ENCODE measurements at regions not wholly inside any gene's neighbourhood (a gene's known extent, or its start where the extent isn't known, plus 50 kb on each side); places are given as distances from the start of the nearest gene placed in this dataset.
"Not testable (repeated sequence)": the region's sequence is repeated elsewhere in the genome, so short reads cannot be mapped to it uniquely, and the experiment has no call there.

DNA sequence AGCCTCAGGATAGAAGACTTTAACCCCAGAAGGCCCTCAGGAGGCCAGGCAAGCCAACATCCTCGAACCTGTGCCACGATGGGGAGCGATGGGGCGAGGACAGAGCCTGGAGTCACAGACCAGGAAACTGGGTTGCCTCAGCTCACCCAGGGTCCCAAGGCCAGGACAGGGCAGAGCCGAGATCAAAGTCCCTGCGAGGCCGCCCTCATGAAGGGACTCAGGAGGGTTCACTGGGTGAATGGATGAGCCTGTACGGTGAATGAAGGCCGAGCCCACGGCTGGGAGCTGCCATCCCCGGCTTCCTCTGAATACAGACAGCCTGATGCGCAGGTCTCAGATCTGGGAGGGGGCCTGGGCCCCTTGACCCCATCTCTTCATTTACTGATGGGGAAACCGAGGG is 170.1 kb upstream of the FOXD4L5 start:
- not testable (repeated sequence) for H4K20me1 ChIP-seq (ENCODE audit: insufficient read depth, low read length, poor library complexity, severe bottlenecking); H2AFZ ChIP-seq (ENCODE audit: low read length); H3K4me3 ChIP-seq (ENCODE audit: low read length, poor library complexity, severe bottlenecking)

DNA sequence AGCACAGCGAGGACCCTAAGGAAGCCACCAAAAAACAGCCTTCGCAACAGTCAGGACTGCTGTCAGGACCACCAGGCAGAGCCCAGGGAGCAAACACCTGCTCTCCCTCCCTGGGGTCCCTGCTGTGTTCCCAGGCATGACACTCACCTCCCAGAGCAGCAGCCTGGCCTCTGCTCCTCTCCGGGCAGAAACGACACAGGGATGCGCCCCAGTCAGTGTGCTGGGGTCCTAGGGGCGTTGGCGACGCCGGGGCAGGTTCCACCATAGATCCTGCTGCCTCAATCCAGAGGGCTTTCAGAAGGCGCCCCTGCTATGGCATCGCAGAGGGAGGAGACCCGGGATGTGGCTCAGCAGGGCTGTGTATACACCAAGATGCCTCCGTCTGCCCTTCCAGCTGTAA is 169.7 kb upstream of the FOXD4L5 start:
- not testable (repeated sequence) for H3K27me3 ChIP-seq (ENCODE audit: insufficient read depth, low read length, poor library complexity, severe bottlenecking); H2AFZ ChIP-seq (ENCODE audit: low read length); H3K9me2 ChIP-seq (replicated peaks; ENCODE audit: low read depth, low read length); H4K20me1 ChIP-seq (ENCODE audit: insufficient read depth, low read length, poor library complexity, severe bottlenecking); H3K9ac ChIP-seq (ENCODE audit: low read depth, low read length, poor library complexity, severe bottlenecking); H3K9me3 ChIP-seq (ENCODE audit: insufficient read depth, low read depth, low read length); H3K4me1 ChIP-seq (ENCODE audit: insufficient read depth, low read length, poor library complexity, severe bottlenecking); H3K4me2 ChIP-seq (ENCODE audit: low read depth, low read length, poor library complexity, severe bottlenecking); H3F3A ChIP-seq (ENCODE audit: low read depth); H3K4me3 ChIP-seq (ENCODE audit: low read length, poor library complexity, severe bottlenecking); H3K79me2 ChIP-seq (ENCODE audit: insufficient read depth, low read length); H3K36me3 ChIP-seq (ENCODE audit: insufficient read depth, low read length)

More for the DNA sequence above, 170.1 kb upstream of the FOXD4L5 start:
- H3K9ac ChIP-seq (ENCODE audit: low read depth, low read length, poor library complexity, severe bottlenecking); H3K4me2 ChIP-seq (ENCODE audit: low read depth, low read length, poor library complexity, severe bottlenecking); H3K36me3 ChIP-seq (ENCODE audit: insufficient read depth, low read length); H3K4me1 ChIP-seq (ENCODE audit: insufficient read depth, low read length, poor library complexity, severe bottlenecking); H3K27me3 ChIP-seq (ENCODE audit: insufficient read depth, low read length, poor library complexity, severe bottlenecking); H3F3A ChIP-seq (ENCODE audit: low read depth); H3K9me3 ChIP-seq (ENCODE audit: insufficient read depth, low read depth, low read length); H3K9me2 ChIP-seq (replicated peaks; ENCODE audit: low read depth, low read length); H3K79me2 ChIP-seq (ENCODE audit: insufficient read depth, low read length): not testable (repeated sequence)

DNA sequence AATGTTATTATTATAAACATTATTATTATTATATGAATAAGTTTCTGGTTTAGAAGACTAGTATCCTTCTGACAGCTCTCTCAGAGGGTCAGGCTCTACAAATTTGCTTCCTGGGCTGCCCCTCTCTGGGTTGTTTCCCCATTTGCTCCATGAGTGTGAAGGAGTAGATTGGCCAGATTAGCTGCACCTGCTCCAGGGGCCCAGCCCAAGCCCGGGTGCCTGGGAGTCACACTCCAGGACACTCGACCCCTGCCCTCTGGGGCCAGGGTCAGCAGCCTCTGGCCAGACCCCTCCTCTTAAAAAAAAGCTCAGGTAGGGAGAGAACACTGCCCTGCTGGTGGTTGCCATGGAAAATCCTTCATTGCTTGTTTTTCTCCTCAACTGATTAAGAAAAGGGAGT is 169.0 kb upstream of the FOXD4L5 start:
- H2AFZ ChIP-seq (ENCODE audit: low read length); H3K27me3 ChIP-seq (ENCODE audit: insufficient read depth, low read length, poor library complexity, severe bottlenecking): not testable (repeated sequence)

GRCh38 chr9:65449886-65450610 is 165.0 kb upstream of the FOXD4L5 start:
- not testable (repeated sequence) for H3K4me1 ChIP-seq (ENCODE audit: insufficient read depth, low read length, poor library complexity, severe bottlenecking); H3K36me3 ChIP-seq (ENCODE audit: insufficient read depth, low read length); H3K9ac ChIP-seq (ENCODE audit: low read depth, low read length, poor library complexity, severe bottlenecking); H4K20me1 ChIP-seq (ENCODE audit: insufficient read depth, low read length, poor library complexity, severe bottlenecking); H3K4me2 ChIP-seq (ENCODE audit: low read depth, low read length, poor library complexity, severe bottlenecking); H2AFZ ChIP-seq (ENCODE audit: low read length); H3F3A ChIP-seq (ENCODE audit: low read depth); H3K4me3 ChIP-seq (ENCODE audit: low read length, poor library complexity, severe bottlenecking); H3K27me3 ChIP-seq (ENCODE audit: insufficient read depth, low read length, poor library complexity, severe bottlenecking); H3K9me3 ChIP-seq (ENCODE audit: insufficient read depth, low read depth, low read length); H3K79me2 ChIP-seq (ENCODE audit: insufficient read depth, low read length); H3K9me2 ChIP-seq (replicated peaks; ENCODE audit: low read depth, low read length)

More for the DNA sequence above, 169.0 kb upstream of the FOXD4L5 start:
- not testable (repeated sequence) for H4K20me1 ChIP-seq (ENCODE audit: insufficient read depth, low read length, poor library complexity, severe bottlenecking); H3K9ac ChIP-seq (ENCODE audit: low read depth, low read length, poor library complexity, severe bottlenecking); H3K9me2 ChIP-seq (replicated peaks; ENCODE audit: low read depth, low read length); H3K4me2 ChIP-seq (ENCODE audit: low read depth, low read length, poor library complexity, severe bottlenecking); H3K79me2 ChIP-seq (ENCODE audit: insufficient read depth, low read length); H3K4me3 ChIP-seq (ENCODE audit: low read length, poor library complexity, severe bottlenecking); H3F3A ChIP-seq (ENCODE audit: low read depth); H3K4me1 ChIP-seq (ENCODE audit: insufficient read depth, low read length, poor library complexity, severe bottlenecking); H3K36me3 ChIP-seq (ENCODE audit: insufficient read depth, low read length); H3K9me3 ChIP-seq (ENCODE audit: insufficient read depth, low read depth, low read length)

GRCh38 chr9:65449423-65449822 is 164.4 kb upstream of the FOXD4L5 start:
- Histone ChIP-seq H3K4me3 (ENCODE audit: low read length, poor library complexity, severe bottlenecking) (no peak overlapping the region), H3K4me1 (ENCODE audit: insufficient read depth, low read length, poor library complexity, severe bottlenecking) (no peaks in the 10 kb centered on the region), H3K36me3 (ENCODE audit: insufficient read depth, low read length) (no peaks in the 10 kb centered on the region), H3K4me2 (ENCODE audit: low read depth, low read length, poor library complexity, severe bottlenecking) (no peak overlapping the region), H3K9me2 (replicated peaks; ENCODE audit: low read depth, low read length) (no peaks in the 10 kb centered on the region), H4K20me1 (ENCODE audit: insufficient read depth, low read length, poor library complexity, severe bottlenecking) (no peaks in the 10 kb centered on the region), H3K27me3 (ENCODE audit: insufficient read depth, low read length, poor library complexity, severe bottlenecking) (no peaks in the 10 kb centered on the region), H2AFZ (ENCODE audit: low read length) (no peak overlapping the region), H3K9me3 (ENCODE audit: insufficient read depth, low read depth, low read length) (no peaks in the 10 kb centered on the region), H3K79me2 (ENCODE audit: insufficient read depth, low read length) (no peaks in the 10 kb centered on the region), H3K9ac (ENCODE audit: low read depth, low read length, poor library complexity, severe bottlenecking) (no peak overlapping the region), H3F3A (ENCODE audit: low read depth) (no peaks in the 10 kb centered on the region)
- TF ChIP-seq EZH2phosphoT487 (IDR thresholded peaks at IDR 0.05; ENCODE audit: borderline replicate concordance) (no peak), CTCF (conservative IDR thresholded peaks at IDR 0.05; ENCODE audit: low read length) (no peak)

GRCh38 chr9:65447146-65447545 is 162.1 kb upstream of the FOXD4L5 start:
- not testable (repeated sequence) for H3K27me3 ChIP-seq (ENCODE audit: insufficient read depth, low read length, poor library complexity, severe bottlenecking); H2AFZ ChIP-seq (ENCODE audit: low read length); H3K4me3 ChIP-seq (ENCODE audit: low read length, poor library complexity, severe bottlenecking); H3K9me2 ChIP-seq (replicated peaks; ENCODE audit: low read depth, low read length); H3K79me2 ChIP-seq (ENCODE audit: insufficient read depth, low read length); H3F3A ChIP-seq (ENCODE audit: low read depth); H3K36me3 ChIP-seq (ENCODE audit: insufficient read depth, low read length); H3K9me3 ChIP-seq (ENCODE audit: insufficient read depth, low read depth, low read length); H3K9ac ChIP-seq (ENCODE audit: low read depth, low read length, poor library complexity, severe bottlenecking); H3K4me1 ChIP-seq (ENCODE audit: insufficient read depth, low read length, poor library complexity, severe bottlenecking); H4K20me1 ChIP-seq (ENCODE audit: insufficient read depth, low read length, poor library complexity, severe bottlenecking); H3K4me2 ChIP-seq (ENCODE audit: low read depth, low read length, poor library complexity, severe bottlenecking)

GRCh38 chr9:65445991-65446390 is 161.0 kb upstream of the FOXD4L5 start:
- H3F3A ChIP-seq (ENCODE audit: low read depth), result not testable (repeated sequence)

More at GRCh38 chr9:65445991-65446390, 161.0 kb upstream of the FOXD4L5 start:
- not testable (repeated sequence) for H3K4me2 ChIP-seq (ENCODE audit: low read depth, low read length, poor library complexity, severe bottlenecking); H4K20me1 ChIP-seq (ENCODE audit: insufficient read depth, low read length, poor library complexity, severe bottlenecking); H3K4me3 ChIP-seq (ENCODE audit: low read length, poor library complexity, severe bottlenecking); H3K36me3 ChIP-seq (ENCODE audit: insufficient read depth, low read length); H3K27me3 ChIP-seq (ENCODE audit: insufficient read depth, low read length, poor library complexity, severe bottlenecking); H3K9ac ChIP-seq (ENCODE audit: low read depth, low read length, poor library complexity, severe bottlenecking); H2AFZ ChIP-seq (ENCODE audit: low read length); H3K79me2 ChIP-seq (ENCODE audit: insufficient read depth, low read length); H3K9me3 ChIP-seq (ENCODE audit: insufficient read depth, low read depth, low read length); H3K4me1 ChIP-seq (ENCODE audit: insufficient read depth, low read length, poor library complexity, severe bottlenecking); H3K9me2 ChIP-seq (replicated peaks; ENCODE audit: low read depth, low read length)
